ENCODE measurements at regions not wholly inside any gene's neighbourhood (a gene's known extent, or its start where the extent isn't known, plus 50 kb on each side); places are given as distances from the start of the nearest gene placed in this dataset.

DNA sequence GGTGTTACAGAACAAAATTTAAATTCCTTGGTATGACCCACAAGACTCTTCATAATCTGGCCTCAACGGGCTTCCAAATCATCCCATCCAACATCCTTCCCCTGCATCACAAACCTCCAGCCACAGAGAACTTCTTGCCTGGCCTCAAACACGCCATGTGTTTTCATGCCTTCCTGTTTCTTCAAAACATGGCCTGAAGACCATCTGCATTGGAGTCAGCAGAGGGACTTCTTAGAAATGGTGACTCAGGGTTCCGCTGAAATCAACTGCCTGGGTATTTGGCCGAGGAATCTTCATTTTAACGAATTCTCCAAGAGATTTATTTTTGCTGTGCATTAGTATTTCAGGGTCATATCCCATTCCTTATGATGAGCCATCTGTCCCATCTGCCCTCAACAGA is 138.1 kb upstream of the RAP2B start:
- TF ChIP-seq TCF12 (IDR thresholded peaks at IDR 0.05; ENCODE audit: low read depth) (no peak), NFIC (IDR thresholded peaks at IDR 0.05) (no peak), TEAD4 (IDR thresholded peaks at IDR 0.05) (no peak), RAD21 (IDR thresholded peaks at IDR 0.05; ENCODE audit: low read depth) (no peak), ZBTB7A (IDR thresholded peaks at IDR 0.05; ENCODE audit: low read depth) (no peak), YY1 (IDR thresholded peaks at IDR 0.05; ENCODE audit: low read depth) (no peak), CREB1 (IDR thresholded peaks at IDR 0.05; ENCODE audit: low read depth) (no peak)

DNA sequence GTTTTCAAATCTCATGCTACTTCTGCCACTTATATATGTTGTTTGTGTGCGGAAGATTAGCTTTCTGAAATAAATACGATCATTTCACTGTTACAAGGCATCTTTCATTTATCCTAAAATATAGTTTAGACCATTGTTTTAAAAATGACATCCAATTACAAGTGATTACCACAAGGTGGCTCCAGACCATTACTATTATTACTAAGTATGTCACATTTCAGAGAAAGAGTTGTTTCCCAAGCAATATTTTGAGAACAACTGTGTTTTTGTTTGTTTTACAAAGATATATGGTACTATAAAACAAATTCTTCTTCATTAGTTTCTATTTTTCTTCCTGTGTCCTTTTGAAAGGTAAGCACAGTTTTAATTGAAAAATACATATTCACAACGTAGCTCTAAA is 136.0 kb upstream of the RAP2B start:
- TF ChIP-seq RAD21 (IDR thresholded peaks at IDR 0.05; ENCODE audit: low read depth) = peak; percentile 67
- TF ChIP-seq EP300 (IDR thresholded peaks at IDR 0.05; ENCODE audit: borderline replicate concordance) = no peak

DNA sequence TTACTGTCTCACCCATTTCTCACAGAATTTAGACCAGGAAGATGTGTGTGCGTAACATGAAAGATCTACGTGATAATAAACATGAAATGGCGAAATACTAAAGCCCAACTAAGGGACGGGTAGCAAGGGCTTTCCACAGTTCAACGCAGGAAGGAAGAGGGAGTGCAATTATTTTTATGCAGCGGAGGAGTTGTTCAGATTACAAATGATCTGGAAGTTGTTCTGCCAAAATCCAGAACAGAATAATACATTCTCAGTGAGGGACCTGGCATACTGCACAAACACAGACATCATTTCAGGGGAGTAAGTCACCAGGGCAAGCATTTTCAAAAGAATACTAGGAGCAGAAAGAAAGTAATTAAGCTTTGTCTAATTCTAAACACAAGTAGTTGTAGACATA is 133.6 kb upstream of the RAP2B start:
- TF ChIP-seq REST (IDR thresholded peaks at IDR 0.05; ENCODE audit: low read depth) = no peak
- TF ChIP-seq MAX (IDR thresholded peaks at IDR 0.05) = no peak
- no peak for TF ChIP-seq ZBTB7A (IDR thresholded peaks at IDR 0.05; ENCODE audit: low read depth)
- TF ChIP-seq EGR1 (IDR thresholded peaks at IDR 0.05) = no peak
- no peak for TF ChIP-seq FOXM1 (IDR thresholded peaks at IDR 0.05; ENCODE audit: borderline replicate concordance, low read depth)
- TF ChIP-seq TCF12 (IDR thresholded peaks at IDR 0.05; ENCODE audit: low read depth) = no peak
- TF ChIP-seq CREB1 (IDR thresholded peaks at IDR 0.05; ENCODE audit: low read depth) = no peak
- TF ChIP-seq RAD21 (IDR thresholded peaks at IDR 0.05; ENCODE audit: low read depth) = no peak
- no peak for TF ChIP-seq NFIC (IDR thresholded peaks at IDR 0.05)
- no peak for TF ChIP-seq TEAD4 (IDR thresholded peaks at IDR 0.05)
- TF ChIP-seq TAF1 (IDR thresholded peaks at IDR 0.05; ENCODE audit: low read depth) = no peak
- TF ChIP-seq CEBPB (IDR thresholded peaks at IDR 0.05) = no peak
- TF ChIP-seq EP300 (IDR thresholded peaks at IDR 0.05; ENCODE audit: borderline replicate concordance) = no peak
- TF ChIP-seq, protein P1, sequence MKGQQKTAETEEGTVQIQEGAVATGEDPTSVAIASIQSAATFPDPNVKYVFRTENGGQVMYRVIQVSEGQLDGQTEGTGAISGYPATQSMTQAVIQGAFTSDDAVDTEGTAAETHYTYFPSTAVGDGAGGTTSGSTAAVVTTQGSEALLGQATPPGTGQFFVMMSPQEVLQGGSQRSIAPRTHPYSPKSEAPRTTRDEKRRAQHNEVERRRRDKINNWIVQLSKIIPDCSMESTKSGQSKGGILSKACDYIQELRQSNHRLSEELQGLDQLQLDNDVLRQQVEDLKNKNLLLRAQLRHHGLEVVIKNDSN (IDR thresholded peaks at IDR 0.05) = no peak
- TF ChIP-seq YY1 (IDR thresholded peaks at IDR 0.05; ENCODE audit: low read depth) = no peak

GRCh38 chr3:153029350-153029749 is 132.7 kb upstream of the RAP2B start:
- no peak for TF ChIP-seq TCF12 (IDR thresholded peaks at IDR 0.05; ENCODE audit: low read depth)
- no peak for TF ChIP-seq ZBTB7A (IDR thresholded peaks at IDR 0.05; ENCODE audit: low read depth)

GRCh38 chr3:153032891-153033290 is 129.1 kb upstream of the RAP2B start:
- TF ChIP-seq TAF1 (IDR thresholded peaks at IDR 0.05; ENCODE audit: low read depth) (no peak), TCF12 (IDR thresholded peaks at IDR 0.05; ENCODE audit: low read depth) (no peak), REST (IDR thresholded peaks at IDR 0.05; ENCODE audit: low read depth) (no peak), FOXM1 (IDR thresholded peaks at IDR 0.05; ENCODE audit: borderline replicate concordance, low read depth) (no peak), NFIC (IDR thresholded peaks at IDR 0.05) (no peak), CEBPB (IDR thresholded peaks at IDR 0.05) (no peak), MAX (IDR thresholded peaks at IDR 0.05) (no peak), EGR1 (IDR thresholded peaks at IDR 0.05) (no peak), YY1 (IDR thresholded peaks at IDR 0.05; ENCODE audit: low read depth) (no peak), ZBTB7A (IDR thresholded peaks at IDR 0.05; ENCODE audit: low read depth) (no peak), CREB1 (IDR thresholded peaks at IDR 0.05; ENCODE audit: low read depth) (no peak), RAD21 (IDR thresholded peaks at IDR 0.05; ENCODE audit: low read depth) (no peak), EP300 (IDR thresholded peaks at IDR 0.05; ENCODE audit: borderline replicate concordance) (no peak), TEAD4 (IDR thresholded peaks at IDR 0.05) (no peak)
- TF ChIP-seq, protein P1 (IDR thresholded peaks at IDR 0.05) = no peak

DNA sequence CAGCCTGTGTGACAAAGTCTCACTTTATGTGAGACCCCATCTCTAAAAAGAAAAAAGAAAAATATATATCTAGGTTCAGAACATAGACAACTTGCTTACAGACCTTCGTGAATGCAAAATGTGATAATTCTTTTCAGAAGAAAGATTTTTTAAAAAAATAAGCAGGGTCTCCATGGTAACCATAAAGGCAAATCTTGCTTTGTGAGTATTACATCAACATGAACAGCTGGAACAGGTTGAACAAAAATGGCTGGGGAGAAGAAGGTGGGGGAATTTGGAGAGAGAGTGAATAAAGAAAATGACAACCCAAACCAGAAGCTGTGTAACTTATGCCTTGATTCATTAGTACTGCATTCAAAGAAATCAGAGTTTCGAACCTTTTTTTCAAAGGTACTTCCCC is 125.2 kb upstream of the RAP2B start:
- TF ChIP-seq FOXM1 (IDR thresholded peaks at IDR 0.05; ENCODE audit: borderline replicate concordance, low read depth) = no peak
- TF ChIP-seq EGR1 (IDR thresholded peaks at IDR 0.05) = no peak
- TF ChIP-seq TCF12 (IDR thresholded peaks at IDR 0.05; ENCODE audit: low read depth) = no peak
- no peak for TF ChIP-seq REST (IDR thresholded peaks at IDR 0.05; ENCODE audit: low read depth)
- no peak for TF ChIP-seq RAD21 (IDR thresholded peaks at IDR 0.05; ENCODE audit: low read depth)
- TF ChIP-seq, protein P1 (IDR thresholded peaks at IDR 0.05) = no peak
- no peak for TF ChIP-seq CEBPB (IDR thresholded peaks at IDR 0.05)
- no peak for TF ChIP-seq ZBTB7A (IDR thresholded peaks at IDR 0.05; ENCODE audit: low read depth)
- no peak for TF ChIP-seq CREB1 (IDR thresholded peaks at IDR 0.05; ENCODE audit: low read depth)
- no peak for TF ChIP-seq YY1 (IDR thresholded peaks at IDR 0.05; ENCODE audit: low read depth)
- no peak for TF ChIP-seq TAF1 (IDR thresholded peaks at IDR 0.05; ENCODE audit: low read depth)
- TF ChIP-seq EP300 (IDR thresholded peaks at IDR 0.05; ENCODE audit: borderline replicate concordance) = no peak

Data from Ishikawa (cell line).